HG03439 (cell line): ENCODE measurements at regions not wholly inside any gene's neighbourhood (a gene's known extent, or its start where the extent isn't known, plus 50 kb on each side); places are given as distances from the start of the nearest gene placed in this dataset.
"Not testable (repeated sequence)": the region's sequence is repeated elsewhere in the genome, so short reads cannot be mapped to it uniquely, and the experiment has no call there.

ENCODE experiments used
- ATAC-seq: cut with Tn5 transposase; IDR thresholded peaks from one replicate; pipeline ENCODE4 v1.9.1; 2021; ENCODE audit warnings: mild to moderate bottlenecking, moderate library complexity; ENCODE audit not compliant: unreplicated experiment

DNA sequence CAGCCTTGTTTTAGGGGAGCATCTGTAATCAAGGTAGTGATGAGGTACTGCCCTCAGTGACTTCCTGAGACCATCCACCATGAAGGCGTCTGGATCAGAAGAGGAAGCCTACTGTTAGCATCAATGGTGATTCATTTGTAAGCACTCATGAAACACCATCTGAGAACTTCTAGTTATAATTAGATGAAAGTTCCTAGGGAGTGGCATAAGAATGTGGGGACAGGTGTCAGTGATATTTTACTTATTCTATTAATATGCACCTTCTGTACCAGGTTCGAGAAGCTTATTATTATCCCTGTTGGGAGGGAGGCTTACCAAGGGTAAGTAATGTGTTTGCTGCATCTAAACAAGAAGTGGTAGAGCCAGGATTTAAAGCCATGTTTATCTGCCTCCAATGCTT, 295.8 kb upstream of the TBL1XR1 start:
- no peak for ATAC-seq

DNA sequence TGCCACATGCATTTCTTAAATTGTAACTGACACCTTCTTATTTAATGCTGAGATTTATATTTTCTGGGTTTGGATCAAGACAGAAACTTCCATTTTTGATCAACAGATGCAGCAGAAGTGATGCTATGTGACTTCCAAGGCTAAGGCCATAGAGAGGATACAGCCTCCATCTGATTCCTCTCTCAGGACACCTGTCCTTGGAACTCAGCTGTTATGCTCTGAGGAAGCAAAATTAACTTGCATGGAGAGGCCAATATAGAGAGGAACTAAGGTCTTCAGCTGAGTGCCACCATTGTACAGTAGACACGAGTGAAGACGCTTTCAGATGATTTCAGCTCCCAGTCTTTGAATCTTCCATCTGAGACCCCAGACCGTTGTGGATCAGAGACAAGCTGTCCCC, 296.9 kb upstream of the TBL1XR1 start:
- ATAC-seq: no peak

DNA sequence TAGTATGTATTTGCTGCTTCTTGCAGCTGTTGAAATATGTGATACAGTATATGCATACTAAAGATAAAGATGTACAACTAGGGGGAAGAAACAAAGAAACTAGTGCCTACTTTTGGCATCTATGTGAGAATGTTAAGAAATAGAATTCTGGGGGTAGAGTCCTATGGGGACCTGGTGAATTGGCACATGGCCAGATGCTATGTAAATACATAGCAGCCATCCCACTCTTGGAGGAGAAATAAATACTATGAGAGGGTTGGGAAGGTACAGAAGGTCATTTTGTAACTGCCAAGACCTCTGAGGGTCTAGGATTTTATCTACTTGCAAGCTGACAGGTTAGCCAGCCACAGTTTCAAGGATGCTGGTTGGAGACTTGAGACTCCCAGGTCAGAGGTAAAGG, 298.3 kb upstream of the TBL1XR1 start:
- ATAC-seq: no peak

DNA sequence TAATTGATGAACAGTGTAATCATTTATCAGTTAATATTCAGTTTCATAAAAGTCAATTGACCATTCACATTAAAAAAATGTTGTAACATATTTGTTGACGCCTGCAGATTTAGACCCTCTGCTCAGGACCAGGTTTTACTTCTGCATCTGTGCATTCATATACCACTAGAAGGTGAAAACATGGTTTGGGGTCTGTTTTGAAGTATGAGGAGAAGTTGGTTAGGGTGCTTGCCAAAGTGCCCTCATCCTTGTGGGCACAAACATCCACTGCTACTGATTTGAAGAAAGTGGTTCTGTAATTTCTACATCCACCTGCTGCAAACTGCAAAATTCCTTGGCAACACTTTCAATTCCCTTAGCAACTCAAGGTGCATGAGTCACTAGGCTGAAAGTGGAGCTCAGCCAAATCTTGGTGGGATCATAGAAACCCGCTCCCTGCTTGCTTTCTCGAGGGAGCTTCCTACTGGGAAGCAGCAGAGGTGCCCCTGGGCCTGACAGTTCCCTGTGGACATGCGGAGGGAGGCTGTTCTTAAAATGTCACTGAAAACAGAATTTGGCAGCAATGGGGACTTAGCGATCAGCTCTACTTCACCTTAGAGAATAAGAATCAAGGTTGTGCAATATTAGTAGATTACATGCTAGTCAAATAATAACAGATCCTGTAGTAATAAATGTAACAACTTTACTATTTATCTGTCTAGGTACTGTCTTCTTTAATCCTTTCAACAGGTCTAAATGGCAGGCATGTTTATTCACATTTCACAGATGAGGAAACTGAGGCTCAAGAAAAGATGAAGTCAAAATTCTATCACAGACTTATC, 301.0 kb upstream of the TBL1XR1 start:
- no peak for ATAC-seq

DNA sequence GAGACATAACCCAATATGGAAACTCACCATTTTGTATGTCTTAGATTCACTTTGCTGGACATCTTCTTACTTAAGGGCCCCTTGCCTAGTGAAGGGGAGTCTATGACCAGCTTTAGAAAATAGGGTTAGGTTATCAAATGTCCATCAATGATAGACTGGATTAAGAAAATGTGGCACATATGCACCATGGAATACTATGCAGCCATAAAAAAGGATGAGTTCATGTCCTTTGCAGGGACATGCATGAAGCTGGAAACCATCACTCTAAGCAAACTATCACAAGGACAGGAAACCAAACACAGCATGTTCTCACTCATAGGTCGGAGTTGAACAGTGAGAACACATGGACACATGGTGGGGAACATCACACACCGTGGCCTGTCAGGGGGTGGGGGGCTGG, 301.8 kb upstream of the TBL1XR1 start:
- ATAC-seq: not testable (repeated sequence)

DNA sequence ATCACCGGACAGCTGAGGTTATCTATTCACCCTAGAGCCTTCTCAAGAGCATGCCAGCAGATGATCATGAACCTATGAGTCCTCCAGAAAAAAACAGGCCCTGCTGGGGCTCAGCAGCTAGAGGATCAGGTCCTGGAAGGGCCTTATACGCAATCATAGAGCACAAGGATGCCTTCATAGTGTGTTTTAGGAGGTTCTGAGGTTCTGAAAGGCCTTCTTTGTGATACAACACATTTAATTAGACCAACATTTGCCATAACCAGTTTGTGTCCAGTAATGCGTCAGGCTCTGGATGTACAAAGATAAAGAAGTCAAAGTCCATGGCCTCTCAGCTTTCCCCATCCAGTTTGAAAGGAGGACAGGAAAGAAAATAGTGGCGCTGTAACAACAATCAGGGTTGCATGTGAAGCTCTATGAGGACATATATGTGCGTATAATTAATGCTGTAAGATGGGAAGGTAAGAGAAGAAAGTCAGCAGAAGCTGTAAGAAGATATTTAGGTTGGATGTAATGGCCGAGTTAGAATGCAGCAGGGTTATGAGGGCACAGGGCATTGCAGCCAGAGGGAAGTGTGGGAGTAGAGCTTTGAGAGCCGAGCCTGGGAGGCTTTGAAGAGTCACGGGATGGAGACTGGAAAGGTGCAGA, 302.6 kb upstream of the TBL1XR1 start:
- ATAC-seq: no peak

DNA sequence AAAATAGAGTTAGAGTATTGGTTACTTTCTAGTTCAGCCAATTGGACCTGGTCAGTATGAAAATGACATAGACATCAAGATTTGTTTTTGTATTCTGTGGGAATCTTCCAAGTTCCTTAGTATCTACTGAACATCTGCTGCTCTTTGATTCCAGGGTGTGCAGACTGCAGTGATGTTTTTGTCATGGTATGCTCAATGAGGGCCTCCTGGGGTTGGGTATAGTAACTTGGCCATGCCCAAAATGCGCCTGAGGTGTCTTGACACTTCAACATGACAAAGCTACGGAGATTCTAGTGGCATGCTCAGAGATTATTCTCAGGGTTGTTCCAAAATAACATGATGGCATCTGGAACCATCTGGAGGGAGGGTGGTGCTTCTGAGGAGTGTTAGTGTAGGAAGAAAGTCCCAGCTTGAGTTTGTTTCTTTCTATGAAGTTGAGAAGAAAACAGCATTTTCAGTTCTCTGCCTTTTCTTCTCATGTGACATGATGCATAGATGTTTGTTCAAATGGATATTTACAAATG, 313.5 kb upstream of the TBL1XR1 start:
- no peak for ATAC-seq

DNA sequence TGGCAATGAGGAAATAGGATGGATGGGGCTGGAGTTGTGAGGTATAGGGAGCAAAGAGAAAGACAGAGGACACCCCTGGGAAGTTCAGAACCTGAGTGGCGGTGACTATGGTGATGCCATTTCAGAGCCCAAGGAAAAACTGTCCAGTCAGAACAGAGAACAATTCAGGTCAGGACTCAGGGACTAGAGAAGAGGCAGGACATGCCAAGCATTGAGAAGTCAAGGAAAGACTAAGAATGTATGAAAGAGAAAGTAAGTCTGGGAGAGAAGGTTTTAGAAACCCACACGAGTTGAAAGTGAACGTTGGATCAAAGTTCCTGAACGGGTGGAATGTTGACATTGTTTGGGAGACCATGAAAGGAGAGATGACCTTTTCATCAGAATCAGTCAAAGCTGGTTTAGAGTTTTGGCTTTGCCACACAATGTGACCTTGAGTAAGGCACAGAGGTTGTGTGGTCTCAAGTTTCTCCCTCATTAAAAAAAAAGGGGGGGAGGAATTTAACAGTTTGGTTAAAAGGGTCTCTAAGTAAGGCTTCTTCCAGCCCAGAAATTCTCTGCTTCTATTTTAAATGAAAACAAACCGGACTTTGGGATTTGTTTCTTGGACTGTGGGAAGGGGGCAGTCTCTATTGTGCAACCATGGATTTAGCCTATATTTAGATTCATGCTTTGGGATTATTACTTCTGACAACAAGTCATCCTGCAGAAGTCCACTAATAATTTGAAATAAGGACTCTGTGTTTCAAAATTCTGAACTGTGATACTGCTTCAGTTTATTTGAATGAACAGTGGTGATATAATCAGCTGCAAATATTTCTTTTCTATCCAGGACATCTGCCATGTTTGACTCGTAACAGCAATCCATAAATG, 315.9 kb upstream of the TBL1XR1 start:
- no peak for ATAC-seq

DNA sequence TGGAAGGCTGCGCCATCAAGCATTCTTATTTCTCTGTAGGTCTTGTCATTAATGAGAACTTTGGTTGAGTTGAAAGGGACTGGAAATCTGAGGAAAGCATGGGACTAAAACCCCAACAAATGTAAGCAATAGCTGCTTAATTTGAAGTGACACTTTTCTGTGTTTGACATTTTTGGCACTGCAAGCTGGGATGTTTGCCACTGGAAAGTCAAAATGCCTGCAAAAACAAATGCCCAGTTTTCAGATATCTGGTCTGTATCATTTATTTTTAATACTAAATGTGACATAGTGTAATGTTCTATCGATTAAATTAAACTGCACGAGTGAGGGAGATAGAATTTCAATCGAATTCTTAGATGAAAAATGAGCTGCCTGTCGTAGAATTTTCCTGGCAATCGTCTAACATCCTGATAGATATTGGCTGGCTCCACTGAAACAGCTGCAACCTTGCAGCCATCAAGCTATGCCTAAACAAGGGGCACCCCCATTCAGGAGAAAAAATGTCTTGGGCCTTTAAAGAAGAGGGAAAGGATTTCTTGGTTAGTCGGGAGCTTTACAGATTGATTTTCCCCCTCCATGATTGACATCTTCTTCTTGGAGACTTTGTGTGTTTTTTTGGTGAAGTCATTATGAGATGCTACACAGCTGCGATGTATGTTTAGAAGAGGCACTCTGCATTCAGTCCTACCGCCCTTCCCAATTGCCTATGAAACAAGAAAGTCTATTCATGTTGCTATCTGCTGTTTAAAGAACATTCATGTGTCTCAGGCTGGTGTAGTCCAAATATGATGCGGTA, 316.7 kb upstream of the TBL1XR1 start:
- ATAC-seq: no peak

DNA sequence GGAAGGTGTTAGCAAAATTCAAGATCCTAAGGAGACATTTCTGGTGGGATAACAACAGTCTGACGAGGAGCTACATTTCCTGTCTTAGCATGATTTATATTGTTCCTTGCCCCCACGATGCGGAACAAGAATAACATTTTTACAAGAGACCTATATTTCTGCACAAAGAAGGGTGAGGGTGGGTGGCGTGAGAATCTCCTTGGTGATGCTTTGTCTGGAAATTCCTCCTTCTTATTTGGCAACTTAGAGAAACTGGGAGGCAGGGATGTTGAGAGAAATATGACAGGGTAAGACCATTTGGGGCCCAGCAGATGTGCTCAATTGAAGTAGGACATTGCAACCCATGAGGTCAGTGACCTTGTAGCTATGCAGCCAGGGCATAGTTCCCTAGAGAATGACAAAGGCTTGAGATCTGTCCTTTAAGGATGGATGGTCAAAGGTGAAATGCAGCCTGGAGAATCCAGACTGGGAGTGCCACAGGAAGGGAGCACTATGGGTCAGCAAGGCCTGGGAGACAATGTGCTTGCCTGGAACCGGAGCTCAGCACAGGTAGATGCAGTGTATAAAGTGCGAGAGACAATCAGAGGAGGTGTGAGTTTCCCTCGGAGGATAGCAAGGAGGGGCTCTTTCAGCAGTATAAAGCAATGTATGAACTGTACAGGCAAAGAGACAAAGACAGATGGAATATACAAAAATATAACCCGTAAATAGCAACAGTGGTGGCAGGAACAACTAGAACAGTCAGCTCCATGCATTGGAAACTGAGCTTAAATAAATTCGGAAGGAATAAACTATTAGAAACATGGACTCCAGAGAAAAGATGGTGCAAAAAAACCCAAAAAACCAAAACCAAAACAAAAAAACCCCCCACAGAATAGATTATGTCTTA, 317.6 kb upstream of the TBL1XR1 start:
- no peak for ATAC-seq

DNA sequence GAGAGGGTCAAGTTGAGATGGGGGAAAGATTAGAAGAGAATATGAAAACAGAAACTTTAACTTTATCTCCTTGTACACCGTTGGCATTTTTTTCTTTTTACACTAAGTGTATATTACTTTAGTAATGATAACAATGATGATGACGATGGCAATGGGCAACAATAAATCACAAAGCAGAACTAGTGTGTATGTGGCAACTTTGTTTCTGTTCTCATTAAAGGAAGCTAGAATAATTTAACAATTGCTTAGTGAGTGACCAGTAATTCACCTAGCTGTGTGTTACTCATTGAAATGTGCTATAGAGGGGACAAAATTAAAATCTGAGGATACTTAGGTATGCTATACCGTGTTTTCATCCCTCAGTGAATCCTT, 318.5 kb upstream of the TBL1XR1 start:
- ATAC-seq: no peak

DNA sequence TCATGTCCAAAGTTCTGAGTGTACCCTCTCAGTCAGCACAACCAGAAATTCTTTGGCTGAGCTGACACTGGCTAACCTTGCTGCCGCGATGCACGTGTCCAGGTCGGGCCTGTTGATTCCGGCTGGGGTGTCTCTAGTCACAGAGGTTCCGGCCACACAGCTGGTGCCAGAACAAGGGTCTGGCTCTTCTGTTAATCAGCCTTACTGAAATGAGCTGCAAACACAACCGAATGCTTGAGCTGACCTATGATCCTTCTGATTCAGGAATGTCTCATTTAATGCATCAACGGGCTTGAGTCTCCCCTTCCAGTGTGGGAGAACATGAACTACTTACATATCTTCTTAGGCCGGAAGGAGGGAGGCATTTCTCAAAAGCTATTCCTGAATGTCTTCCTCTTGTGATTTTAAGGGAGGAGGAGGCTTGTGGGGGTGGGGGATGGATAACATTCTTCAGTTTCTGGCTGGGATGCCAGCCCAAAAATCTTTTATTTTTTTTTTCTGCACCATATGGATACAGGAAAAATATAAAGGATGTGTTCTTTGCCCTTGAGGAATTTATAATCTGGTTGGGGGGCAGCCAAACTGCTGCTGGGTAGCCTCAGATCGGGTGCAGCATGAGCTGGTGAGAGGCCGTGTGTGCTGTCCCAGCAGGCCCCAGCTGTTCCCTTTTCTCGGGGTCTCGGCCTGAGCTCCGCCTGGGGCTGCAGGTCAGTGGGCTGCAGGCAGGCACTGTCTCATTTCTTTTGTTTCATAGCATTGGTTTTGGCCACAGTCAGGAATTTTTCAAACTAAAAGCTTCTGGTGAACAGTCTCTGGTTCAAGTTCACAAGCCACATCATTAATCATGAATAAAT, 319.1 kb upstream of the TBL1XR1 start:
- ATAC-seq: no peak

DNA sequence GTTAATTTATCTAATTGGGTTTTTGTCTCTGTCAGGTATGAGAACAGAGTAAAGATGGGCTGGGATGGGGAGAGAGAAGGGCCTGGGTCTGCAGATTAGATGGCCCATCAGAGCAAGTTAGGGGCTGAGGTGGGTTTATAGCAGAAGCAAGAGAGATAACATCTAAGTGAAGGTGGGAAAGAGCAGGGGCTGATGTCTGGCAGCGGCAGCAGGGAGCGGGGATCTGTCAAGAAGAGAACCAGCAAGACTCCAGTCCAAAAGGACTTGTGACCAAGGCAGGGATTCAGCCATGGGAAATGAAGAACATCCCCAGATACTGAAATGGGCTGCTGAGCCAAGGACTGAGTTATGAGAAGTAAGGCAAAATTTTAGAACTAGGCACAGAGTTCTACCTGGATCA, 320.6 kb upstream of the TBL1XR1 start:
- ATAC-seq: no peak

DNA sequence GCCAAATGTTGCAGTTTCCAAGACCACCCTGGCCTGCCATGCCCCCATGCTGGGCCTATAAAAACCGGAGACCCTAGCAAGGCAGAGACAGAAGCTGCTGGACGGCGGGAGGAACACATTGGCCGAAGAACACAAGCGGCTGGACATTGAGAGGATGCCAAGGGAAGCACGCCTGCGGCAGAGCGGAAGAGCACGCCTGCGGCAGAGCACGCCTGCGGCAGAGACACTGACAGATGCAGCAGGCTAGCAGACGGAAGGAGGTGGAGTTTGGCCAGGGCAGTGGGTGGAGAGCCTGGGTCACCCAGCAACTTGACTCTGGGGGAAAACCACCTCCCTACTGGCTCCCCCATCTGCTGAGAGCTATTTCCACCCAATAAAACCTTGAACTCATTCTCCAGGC, 322.3 kb upstream of the TBL1XR1 start:
- ATAC-seq: no peak

DNA sequence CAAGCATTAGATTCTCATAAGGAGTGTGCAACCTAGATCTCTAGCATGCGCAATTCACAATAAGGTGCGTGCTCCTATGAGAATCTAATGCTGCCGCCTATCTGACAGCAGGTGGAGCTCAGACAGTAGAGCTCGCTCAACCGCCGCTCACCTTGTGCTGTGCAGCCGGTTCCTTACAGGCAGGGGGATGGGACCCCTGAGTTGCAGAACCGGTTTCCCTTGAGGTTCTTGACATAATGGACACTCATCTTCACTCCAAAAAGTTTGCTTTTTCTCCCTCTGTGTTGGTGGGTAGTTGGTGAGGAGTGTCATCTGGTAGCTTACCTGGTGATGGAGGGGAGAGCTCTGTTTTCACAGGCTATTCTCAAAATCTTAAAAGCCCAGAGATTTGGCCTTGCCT, 324.0 kb upstream of the TBL1XR1 start:
- ATAC-seq: no peak

DNA sequence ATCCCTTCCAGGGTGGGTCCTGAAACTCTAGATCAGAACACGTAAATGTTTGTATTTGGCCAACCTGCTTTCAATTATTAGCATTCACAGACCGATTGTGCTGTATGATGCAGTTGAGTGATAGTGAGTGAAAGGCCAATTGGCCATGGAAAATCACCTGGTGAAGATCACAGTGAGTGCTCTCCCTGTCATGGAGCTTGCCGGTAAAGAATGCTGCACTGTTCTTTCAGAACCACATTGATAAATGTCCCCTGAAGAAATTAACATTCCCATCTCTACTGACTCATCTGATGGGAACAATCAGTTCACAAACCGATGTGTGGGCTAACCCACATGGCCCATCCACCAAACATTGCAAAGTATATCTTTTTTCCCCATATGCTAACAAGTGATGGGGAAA, 324.8 kb upstream of the TBL1XR1 start:
- no peak for ATAC-seq

DNA sequence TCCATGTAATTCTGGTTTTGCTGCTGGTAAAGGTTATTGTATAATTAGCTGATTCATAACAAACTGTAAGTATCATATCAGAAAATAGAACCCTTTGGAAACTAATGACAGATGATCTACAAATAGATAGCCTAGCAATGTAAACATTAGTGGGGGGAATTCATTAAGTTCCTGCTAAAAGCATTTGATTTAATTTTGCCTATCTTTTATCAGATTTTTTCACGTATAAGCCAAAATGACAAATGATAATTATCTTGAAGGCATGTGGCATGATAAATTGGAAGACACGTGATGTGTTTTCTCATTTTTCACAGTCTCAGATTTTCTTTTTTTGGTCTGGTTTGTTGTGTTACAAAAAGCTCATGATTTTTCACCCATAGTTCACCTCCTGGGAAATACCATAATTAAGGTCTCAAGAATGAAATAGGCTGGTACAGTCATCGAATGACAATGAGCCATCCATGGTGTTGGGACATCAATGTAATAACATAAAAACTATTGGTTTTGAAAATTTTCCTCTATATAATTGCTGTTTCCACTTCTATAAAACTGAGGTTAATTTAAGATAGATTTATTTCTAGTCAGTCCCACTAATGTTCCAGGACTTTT, 325.9 kb upstream of the TBL1XR1 start:
- ATAC-seq: no peak

DNA sequence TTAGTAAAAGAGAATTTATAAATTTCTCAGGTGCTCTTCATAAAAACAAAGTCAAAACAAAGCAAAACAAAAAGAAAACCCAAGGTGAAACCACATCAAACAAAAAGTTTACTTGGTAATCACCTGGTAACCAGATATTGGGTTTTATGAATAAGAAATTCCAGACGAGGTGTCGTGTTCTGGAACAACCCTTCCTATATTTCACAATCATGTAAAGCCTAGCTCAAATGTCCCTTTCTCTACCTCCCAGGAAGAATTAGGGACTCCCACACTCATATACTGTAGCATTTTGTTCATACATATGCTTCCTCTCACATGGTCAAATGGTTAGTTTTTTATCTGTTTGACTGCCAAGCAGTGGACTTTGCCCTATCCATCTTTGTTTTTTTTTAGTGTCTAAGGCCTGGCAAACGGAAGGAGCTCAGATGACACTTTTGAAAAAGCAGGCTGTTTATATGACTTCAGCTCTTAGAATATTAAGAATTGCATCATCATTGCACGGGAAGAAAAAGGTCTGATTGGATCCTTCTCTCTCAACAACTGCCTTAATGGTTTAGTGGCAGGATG, 326.7 kb upstream of the TBL1XR1 start:
- no peak for ATAC-seq
